Pancreas (tissue), 10 donors: ENCODE measurements at regions not wholly inside any gene's neighbourhood (a gene's known extent, or its start where the extent isn't known, plus 50 kb on each side); places are given as distances from the start of the nearest gene placed in this dataset.

Experiments used
- ATAC-seq, 4 donors: fragments of 200-7000 bp; cut with Tn5 transposase; one replicate each; pipeline versions ENCODE4 v1.8.0 to v1.9.1; 2020; ENCODE audit warnings: mild to moderate bottlenecking in 4 of 4, moderate library complexity in 4 of 4
- DNase-seq, 6 donors: peaks; one replicate each; pipeline ENCODE4 v3.0.0-alpha.2; 2020
- FAIRE-seq: peaks from 2 replicates; lab custom pipeline; 2012; peaks lifted over from hg19 to GRCh38; lab: Jason Lieb, UNC
- H3K27ac ChIP-seq, 4 donors: fragments of 200-600 bp; sonication (generic); 1 replicate in 3 of 4; 2 replicates in 1 of 4; pipeline versions ENCODE4 v1.5.0 to v1.8.0; 2020
- H3K27me3 ChIP-seq, 4 donors: fragments of 200-600 bp; one replicate each; pipeline ENCODE4 v1.8.0; 2021
- H3K36me3 ChIP-seq, 3 donors: fragments of 200-600 bp; sonication (generic) in 1 of 3; one replicate each; pipeline versions ENCODE4 v1.5.0 to v1.8.0; 2020 to 2021
- H3K4me1 ChIP-seq, 3 donors: fragments of 200-600 bp; one replicate each; pipeline ENCODE4 v1.8.0; 2021
- H3K4me3 ChIP-seq, 4 donors: fragments of 200-600 bp; sonication (generic) in 2 of 4; one replicate each; pipeline versions ENCODE4 v1.5.0 to v1.8.0; 2020 to 2021
- H3K9me3 ChIP-seq, 4 donors: fragments of 200-600 bp; one replicate each; pipeline ENCODE4 v1.8.0; 2021
- CTCF ChIP-seq, 4 donors: fragments of 200-600 bp; sonication (generic) in 3 of 4; IDR thresholded peaks; one replicate each; pipeline versions ENCODE4 v1.5.0 to v1.8.0; 2021; ENCODE audit warnings: antibody characterized with exemption in 4 of 4
- WGBS, 2 donors: extraction: QIAGEN DNeasy Blood & Tissue Kit; methylation state at CpG; one replicate each; pipeline ENCODE4 v1.1.7; 2013; 5-methylcytosine and 5-hydroxymethylcytosine counted together
- intact Hi-C, 3 donors: fragments of 100-400 bp; cut with DNase I; formaldehyde crosslinking; loops; one replicate each; pipeline versions ENCODE4 v1.11.1 to v1.14.2; 2022
- donor health status: healthy with polysubstance abuse.
- donor health status: DM: no; HTN: no; CAD: no; lungs with moderate emphysema.
- donor health status: DM: no; HTN: no; CAD: no.
- donor health status: control.
- donor health status: control.
- donor health status: Bipolar disorder and iron deficiency.
- donor health status: DM: yes; HTN: yes; CAD: no.
- donor health status: DM: no; HTN: no; CAD: no.
- donor health status: DM: no; HTN: no; CAD: no.
- donor health status: DM: yes; HTN: yes; CAD: no.

DNA sequence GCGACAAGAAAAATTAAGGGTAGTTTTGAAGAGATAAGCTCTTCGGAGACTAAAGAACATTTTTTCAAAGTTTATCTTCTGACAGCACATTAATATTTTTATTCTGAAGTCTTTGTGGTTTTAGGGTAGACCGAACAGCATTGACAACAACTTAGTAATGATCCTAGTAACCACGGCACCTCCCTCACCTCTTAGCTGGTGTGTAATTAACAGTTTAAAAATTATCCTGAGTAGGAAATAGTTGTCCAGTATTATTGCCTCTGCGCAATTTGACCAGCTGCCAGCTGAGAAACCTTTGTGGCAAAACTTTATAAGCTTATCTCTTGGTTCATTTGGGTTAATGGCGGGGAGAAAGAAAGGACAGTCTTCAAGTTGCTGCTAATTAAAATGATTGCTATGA is 213.6 kb downstream of the CBLL2 start:
- TF ChIP-seq CTCF (IDR thresholded peaks at IDR 0.05): no peak
- no peak overlapping the region for H3K4me3 ChIP-seq
- H3K36me3 ChIP-seq: no peaks in the 10 kb centered on the region
- intact Hi-C loops: no loop called here
- 24 to 42% methylated on average over 6 of the region's 6 CpGs for WGBS, 2 donors
- no peaks in the 10 kb centered on the region for H3K4me1 ChIP-seq
- DNase-seq (no peak), ATAC-seq (no peak), FAIRE-seq (no peak)
- peaks cover 0 to 10% (median 0%) of the 10 kb centered on the region in 4 donors for H3K27me3 ChIP-seq
- H3K9me3 ChIP-seq: no peaks in the 10 kb centered on the region
- no peak overlapping the region for H3K27ac ChIP-seq

DNA sequence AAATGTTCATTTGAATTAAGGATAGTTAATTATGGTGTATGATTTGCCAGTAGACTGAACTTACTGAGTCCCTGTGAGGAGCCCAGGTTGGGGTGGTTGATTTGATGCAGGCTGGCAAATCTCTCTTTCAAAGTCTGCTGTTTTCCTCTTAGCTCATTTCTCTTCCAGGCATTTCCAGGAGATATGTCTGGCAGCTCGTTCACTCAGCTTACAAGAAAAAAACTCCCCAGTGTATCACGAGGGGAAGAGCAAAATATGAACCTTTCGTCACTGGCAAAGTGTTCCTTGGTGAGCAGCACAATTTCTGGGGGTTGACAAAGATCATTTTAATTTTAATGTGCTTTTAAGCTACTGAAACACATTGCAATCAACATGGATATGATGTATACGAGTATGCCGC is 244.2 kb downstream of the CBLL2 start:
- no peak for FAIRE-seq

GRCh38 chrX:22520128-22520828 is 247.6 kb downstream of the CBLL2 start:
- Histone ChIP-seq H3K36me3 (no peaks in the 10 kb centered on the region), H3K27me3 (peaks cover 0 to 16% (median 5%) of the 10 kb centered on the region in 4 donors), H3K4me1 (no peaks in the 10 kb centered on the region), H3K9me3 (no peaks in the 10 kb centered on the region), H3K27ac (no peak overlapping the region), H3K4me3 (no peak overlapping the region)
- TF ChIP-seq CTCF (IDR thresholded peaks at IDR 0.05): no peak
- DNase-seq (no peak), ATAC-seq (no peak), FAIRE-seq (no peak)
- intact Hi-C loops: no loop called here
- 48 to 49% methylated on average over 5 of the region's 5 CpGs for WGBS, 2 donors

More for the DNA sequence above, 244.2 kb downstream of the CBLL2 start:
- Histone ChIP-seq H3K27me3 (peaks cover 0 to 14% (median 11%) of the 10 kb centered on the region in 4 donors), H3K4me3 (no peak overlapping the region), H3K4me1 (no peaks in the 10 kb centered on the region), H3K27ac (no peak overlapping the region), H3K9me3 (no peaks in the 10 kb centered on the region), H3K36me3 (no peaks in the 10 kb centered on the region)
- TF ChIP-seq CTCF (IDR thresholded peaks at IDR 0.05): no peak
- 35 to 48% methylated on average over 5 of the region's 5 CpGs for WGBS, 2 donors
- no peak for ATAC-seq
- intact Hi-C loops: no loop called here
- DNase-seq: no peak

GRCh38 chrX:22526339-22526738 is 253.6 kb downstream of the CBLL2 start:
- ATAC-seq (no peak), DNase-seq (no peak), FAIRE-seq (no peak)
- WGBS, 2 donors: 73% methylated on average over 3 of the region's 3 CpGs
- intact Hi-C loops: no loop called here
- Histone ChIP-seq H3K36me3 (no peaks in the 10 kb centered on the region), H3K4me1 (no peaks in the 10 kb centered on the region), H3K4me3 (no peak overlapping the region), H3K9me3 (no peaks in the 10 kb centered on the region), H3K27ac (no peak overlapping the region), H3K27me3 (peaks cover 0 to 8% (median 1%) of the 10 kb centered on the region in 4 donors)
- no peak for TF ChIP-seq CTCF (IDR thresholded peaks at IDR 0.05)

GRCh38 chrX:22527302-22527701 is 254.6 kb downstream of the CBLL2 start:
- intact Hi-C loops: no loop called here
- no peak for FAIRE-seq
- no peak overlapping the region for H3K27ac ChIP-seq
- H3K4me1 ChIP-seq: no peaks in the 10 kb centered on the region
- H3K4me3 ChIP-seq: no peak overlapping the region
- no peak for ATAC-seq
- no peak for TF ChIP-seq CTCF (IDR thresholded peaks at IDR 0.05)
- DNase-seq: no peak
- 5 to 12% methylated on average over 1 of the region's 1 CpG for WGBS, 2 donors
- H3K27me3 ChIP-seq: peaks cover 0 to 8% (median 1%) of the 10 kb centered on the region in 4 donors
- H3K36me3 ChIP-seq: no peaks in the 10 kb centered on the region
- H3K9me3 ChIP-seq: no peaks in the 10 kb centered on the region
